Trophoblast cell (in vitro differentiated cells and primary cell): ENCODE measurements at regions not wholly inside any gene's neighbourhood (a gene's known extent, or its start where the extent isn't known, plus 50 kb on each side); places are given as distances from the start of the nearest gene placed in this dataset.

ENCODE experiments used
- DNase-seq, 2 donors: peaks; one replicate each; pipeline ENCODE4 v3.0.0-alpha.2; 2016
- H2AFZ ChIP-seq: 2 replicates; pipeline ENCODE4 v1.6.1; 2013; ENCODE audit warnings: low read length, moderate library complexity, mild to moderate bottlenecking; ENCODE audit not compliant: insufficient read depth, poor library complexity
- H2AK5ac ChIP-seq: 2 replicates; pipeline ENCODE4 v1.6.1; 2013; ENCODE audit warnings: mild to moderate bottlenecking, low read length
- H2BK120ac ChIP-seq: 2 replicates; pipeline ENCODE4 v1.6.1; 2013; ENCODE audit warnings: low read length, mild to moderate bottlenecking, moderate library complexity; ENCODE audit not compliant: insufficient read depth, poor library complexity
- H2BK12ac ChIP-seq: 2 replicates; pipeline ENCODE4 v1.6.1; 2013; ENCODE audit warnings: mild to moderate bottlenecking, low read length, moderate library complexity
- H2BK5ac ChIP-seq: 2 replicates; pipeline ENCODE4 v1.6.1; 2013; ENCODE audit warnings: low read length, low read depth, moderate library complexity, mild to moderate bottlenecking; ENCODE audit not compliant: poor library complexity
- H3K14ac ChIP-seq: 2 replicates; pipeline ENCODE4 v1.6.1; 2013; ENCODE audit warnings: mild to moderate bottlenecking, low read length
- H3K18ac ChIP-seq: 2 replicates; pipeline ENCODE4 v1.6.1; 2013; ENCODE audit warnings: mild to moderate bottlenecking, low read length
- H3K23ac ChIP-seq: 2 replicates; pipeline ENCODE4 v1.6.1; 2013; ENCODE audit warnings: low read length
- H3K27ac ChIP-seq: 2 replicates; pipeline ENCODE4 v1.5.1; 2013; ENCODE audit warnings: low read depth, mild to moderate bottlenecking, inconsistent platforms, low read length, moderate library complexity
- H3K27me3 ChIP-seq: 2 replicates; pipeline ENCODE4 v1.6.1; 2013; ENCODE audit warnings: inconsistent platforms, mild to moderate bottlenecking, low read length, moderate library complexity; ENCODE audit not compliant: insufficient read depth
- H3K36me3 ChIP-seq, 2 experiments: 1 replicate in 1 of 2; 2 replicates in 1 of 2; pipeline ENCODE4 v1.6.1; 2013; ENCODE audit warnings: low read length in 2 of 2, mild to moderate bottlenecking in 2 of 2, moderate library complexity in 1 of 2; ENCODE audit not compliant: insufficient read depth in 2 of 2, control insufficient read depth in 1 of 2
- H3K4ac ChIP-seq: 2 replicates; pipeline ENCODE4 v1.6.1; 2013; ENCODE audit warnings: low read depth, mild to moderate bottlenecking, low read length, moderate library complexity
- H3K4me1 ChIP-seq, 2 experiments: 1 replicate in 1 of 2; 2 replicates in 1 of 2; pipeline ENCODE4 v1.6.1; 2013; ENCODE audit warnings: low read length in 2 of 2, mild to moderate bottlenecking in 2 of 2, moderate library complexity in 1 of 2; ENCODE audit not compliant: insufficient read depth in 2 of 2, control insufficient read depth in 1 of 2
- H3K4me2 ChIP-seq: 2 replicates; pipeline ENCODE4 v1.6.1; 2013; ENCODE audit warnings: inconsistent platforms, mild to moderate bottlenecking, low read length, moderate library complexity
- H3K4me3 ChIP-seq: 2 replicates; pipeline ENCODE4 v1.5.1; 2013; ENCODE audit warnings: mild to moderate bottlenecking, low read depth, low read length, inconsistent platforms
- H3K79me1 ChIP-seq: one replicate; pipeline ENCODE4 v1.6.1; 2013; ENCODE audit warnings: low read length
- H3K79me2 ChIP-seq: 2 replicates; pipeline ENCODE4 v1.6.1; 2013; ENCODE audit warnings: low read length, mild to moderate bottlenecking; ENCODE audit not compliant: control insufficient read depth, insufficient read depth, poor library complexity
- H3K9ac ChIP-seq: 2 replicates; pipeline ENCODE4 v1.6.1; 2013; ENCODE audit warnings: mild to moderate bottlenecking, low read length
- H3K9me3 ChIP-seq: 2 replicates; pipeline ENCODE4 v1.6.1; 2013; ENCODE audit warnings: low read depth, mild to moderate bottlenecking, control low read depth, inconsistent platforms, low read length; ENCODE audit not compliant: insufficient read depth
- H4K12ac ChIP-seq: 2 replicates; pipeline ENCODE4 v1.6.1; 2013; ENCODE audit warnings: low read depth, mild to moderate bottlenecking, low read length, moderate library complexity
- H4K8ac ChIP-seq: 2 replicates; pipeline ENCODE4 v1.6.1; 2013; ENCODE audit warnings: low read depth, mild to moderate bottlenecking, low read length, moderate library complexity
- H4K91ac ChIP-seq: one replicate; pipeline ENCODE4 v1.6.1; 2013; ENCODE audit warnings: low read depth, mild to moderate bottlenecking, low read length, moderate library complexity
- WGBS: extraction: QIAGEN DNeasy Blood & Tissue Kit; methylation state at CpG from one replicate; pipeline ENCODE4 v1.1.7; 2013; ENCODE audit warnings: missing lambda C conversion rate; ENCODE audit not compliant: insufficient read length, insufficient coverage; ENCODE audit errors: extremely low coverage; 5-methylcytosine and 5-hydroxymethylcytosine counted together

- Histone ChIP-seq H3K9me3 (peaks cover 2% of the 10 kb centered on the region), H3K18ac (no peak overlapping the region), H3K4me2 (no peak overlapping the region), H3K4me1 (no peaks in the 10 kb centered on the region), H4K12ac (no peak overlapping the region), H4K8ac (no peak overlapping the region), H4K91ac (no peak overlapping the region), H2AK5ac (no peak overlapping the region), H3K36me3 (no peaks in the 10 kb centered on the region), H2BK120ac (no peak overlapping the region), H3K9ac (no peak overlapping the region), H3K14ac (no peak overlapping the region), H3K27ac (no peak overlapping the region), H3K79me1 (no peaks in the 10 kb centered on the region), H3K79me2 (no peaks in the 10 kb centered on the region), H2BK12ac (no peak overlapping the region), H2BK5ac (no peak overlapping the region), H3K23ac (no peak overlapping the region), H2AFZ (no peak overlapping the region), H3K4me3 (no peak overlapping the region), H3K27me3 (no peaks in the 10 kb centered on the region), H3K4ac (no peak overlapping the region)
- WGBS: no CpG with 5 or more reads among the region's 8 CpGs
- DNase-seq: no peak
Measured at GRCh38 chr10:128803790-128804189, 663.3 kb upstream of the MGMT start.

GRCh38 chr10:128804411-128804810 lies 662.6 kb upstream of the MGMT start:
- no peak overlapping the region for H2BK12ac ChIP-seq
- no CpG with 5 or more reads among the region's 2 CpGs for WGBS
- H2BK5ac ChIP-seq: no peak overlapping the region
- no peaks in the 10 kb centered on the region for H3K4me1 ChIP-seq
- peaks cover 2% of the 10 kb centered on the region for H3K9me3 ChIP-seq
- H3K27ac ChIP-seq: no peak overlapping the region
- H2BK120ac ChIP-seq: no peak overlapping the region
- H2AK5ac ChIP-seq: no peak overlapping the region
- H3K4ac ChIP-seq: no peak overlapping the region
- no peak overlapping the region for H3K14ac ChIP-seq
- no peaks in the 10 kb centered on the region for H3K79me2 ChIP-seq
- no peak overlapping the region for H4K91ac ChIP-seq
- DNase-seq: no peak
- no peak overlapping the region for H3K9ac ChIP-seq
- H3K4me2 ChIP-seq: no peak overlapping the region
- H3K23ac ChIP-seq: no peak overlapping the region
- no peak overlapping the region for H3K18ac ChIP-seq
- H3K4me3 ChIP-seq: no peak overlapping the region
- H2AFZ ChIP-seq: no peak overlapping the region
- no peak overlapping the region for H4K8ac ChIP-seq
- no peaks in the 10 kb centered on the region for H3K79me1 ChIP-seq
- H4K12ac ChIP-seq: no peak overlapping the region
- no peaks in the 10 kb centered on the region for H3K36me3 ChIP-seq
- no peaks in the 10 kb centered on the region for H3K27me3 ChIP-seq

GRCh38 chr10:128808921-128809440 lies 658.1 kb upstream of the MGMT start:
- Histone ChIP-seq H3K4me1 (no peaks in the 10 kb centered on the region), H2AFZ (no peak overlapping the region), H4K91ac (no peak overlapping the region), H2BK5ac (no peak overlapping the region), H3K9ac (no peak overlapping the region), H3K27me3 (no peaks in the 10 kb centered on the region), H2AK5ac (no peak overlapping the region), H3K79me2 (no peaks in the 10 kb centered on the region), H3K14ac (no peak overlapping the region), H3K4me2 (no peak overlapping the region), H3K4ac (no peak overlapping the region), H3K27ac (no peak overlapping the region), H3K23ac (no peak overlapping the region), H3K36me3 (no peaks in the 10 kb centered on the region), H3K4me3 (no peak overlapping the region), H3K9me3 (no peaks in the 10 kb centered on the region), H2BK12ac (no peak overlapping the region), H4K12ac (no peak overlapping the region), H3K79me1 (no peaks in the 10 kb centered on the region), H3K18ac (no peak overlapping the region), H2BK120ac (no peak overlapping the region), H4K8ac (no peak overlapping the region)
- no peak for DNase-seq
- WGBS: 100% methylated on average over 1 of the region's 4 CpGs

- Histone ChIP-seq H3K9ac (no peak overlapping the region), H4K91ac (no peak overlapping the region), H3K27ac (no peak overlapping the region), H3K79me2 (no peaks in the 10 kb centered on the region), H3K79me1 (no peaks in the 10 kb centered on the region), H2AK5ac (no peak overlapping the region), H3K36me3 (no peaks in the 10 kb centered on the region), H2BK5ac (no peak overlapping the region), H4K12ac (no peak overlapping the region), H3K23ac (no peak overlapping the region), H2BK120ac (no peak overlapping the region), H4K8ac (no peak overlapping the region), H2AFZ (no peak overlapping the region), H3K27me3 (no peaks in the 10 kb centered on the region), H3K4me3 (no peak overlapping the region), H3K14ac (no peak overlapping the region), H3K18ac (no peak overlapping the region), H3K4ac (no peak overlapping the region), H3K4me2 (no peak overlapping the region), H2BK12ac (no peak overlapping the region), H3K4me1 (no peaks in the 10 kb centered on the region), H3K9me3 (no peaks in the 10 kb centered on the region)
- no CpG with 5 or more reads among the region's 10 CpGs for WGBS
- no peak for DNase-seq
Measured at GRCh38 chr10:128811511-128811910, 655.5 kb upstream of the MGMT start.
